NCI-H1105 (cell line): ENCODE measurements at regions not wholly inside any gene's neighbourhood (a gene's known extent, or its start where the extent isn't known, plus 50 kb on each side); places are given as distances from the start of the nearest gene placed in this dataset.

ENCODE experiments used
- DNase-seq: peaks from one replicate; lab custom pipeline; 2025; lab: John Stamatoyannopoulos, UW

GRCh38 chr4:163762741-163763140 is 268.3 kb downstream of the TMA16 start:
- no peak for DNase-seq

- DNase-seq, result no peak
Measured at GRCh38 chr4:163764569-163764968, 270.1 kb downstream of the TMA16 start.

GRCh38 chr4:163768014-163768413 is 273.5 kb downstream of the TMA16 start:
- no peak for DNase-seq

GRCh38 chr4:163772238-163772637 is 277.7 kb downstream of the TMA16 start:
- no peak for DNase-seq

- DNase-seq, result no peak
Measured at GRCh38 chr4:163773940-163774339, 279.4 kb downstream of the TMA16 start.

GRCh38 chr4:163776957-163777356 is 282.5 kb downstream of the TMA16 start:
- DNase-seq, result no peak

- no peak for DNase-seq
Measured at GRCh38 chr4:163781726-163782125, 287.2 kb downstream of the TMA16 start.

GRCh38 chr4:163790231-163790630 is 295.7 kb downstream of the TMA16 start:
- DNase-seq, result no peak

- DNase-seq, result no peak
Measured at GRCh38 chr4:163795885-163796284, 301.4 kb downstream of the TMA16 start.

GRCh38 chr4:163804001-163804400 is 309.5 kb downstream of the TMA16 start:
- DNase-seq, result no peak

GRCh38 chr4:163806653-163807052 is 312.2 kb downstream of the TMA16 start:
- no peak for DNase-seq

GRCh38 chr4:163808011-163808410 is 313.5 kb downstream of the TMA16 start:
- no peak for DNase-seq

GRCh38 chr4:163810755-163811154 is 316.3 kb downstream of the TMA16 start:
- no peak for DNase-seq

- DNase-seq, result no peak
Measured at GRCh38 chr4:163815776-163816175, 321.3 kb downstream of the TMA16 start.

- no peak for DNase-seq
Measured at GRCh38 chr4:163816494-163816893, 322.0 kb downstream of the TMA16 start.

GRCh38 chr4:163818673-163819072 is 324.2 kb downstream of the TMA16 start:
- no peak for DNase-seq

GRCh38 chr4:163833669-163834068 is 339.2 kb downstream of the TMA16 start:
- no peak for DNase-seq

GRCh38 chr4:163846008-163846407 is 351.5 kb downstream of the TMA16 start:
- no peak for DNase-seq

GRCh38 chr4:163852246-163852645 is 357.8 kb downstream of the TMA16 start:
- no peak for DNase-seq

GRCh38 chr4:163857903-163858302 is 363.4 kb downstream of the TMA16 start:
- DNase-seq, result no peak

- DNase-seq, result no peak
Measured at GRCh38 chr4:163858515-163858914, 364.0 kb downstream of the TMA16 start.

- no peak for DNase-seq
Measured at GRCh38 chr4:163863082-163863481, 368.6 kb downstream of the TMA16 start.

- no peak for DNase-seq
Measured at GRCh38 chr4:163865010-163865409, 370.5 kb downstream of the TMA16 start.

- no peak for DNase-seq
Measured at GRCh38 chr4:163866728-163867315, 372.3 kb downstream of the TMA16 start.

GRCh38 chr4:163868445-163868844 is 374.0 kb downstream of the TMA16 start:
- no peak for DNase-seq
